DMS153 (cell line): ENCODE measurements at regions not wholly inside any gene's neighbourhood (a gene's known extent, or its start where the extent isn't known, plus 50 kb on each side); places are given as distances from the start of the nearest gene placed in this dataset.

Source experiments
- DNase-seq: peaks from one replicate; lab custom pipeline; 2025; lab: John Stamatoyannopoulos, UW

DNA sequence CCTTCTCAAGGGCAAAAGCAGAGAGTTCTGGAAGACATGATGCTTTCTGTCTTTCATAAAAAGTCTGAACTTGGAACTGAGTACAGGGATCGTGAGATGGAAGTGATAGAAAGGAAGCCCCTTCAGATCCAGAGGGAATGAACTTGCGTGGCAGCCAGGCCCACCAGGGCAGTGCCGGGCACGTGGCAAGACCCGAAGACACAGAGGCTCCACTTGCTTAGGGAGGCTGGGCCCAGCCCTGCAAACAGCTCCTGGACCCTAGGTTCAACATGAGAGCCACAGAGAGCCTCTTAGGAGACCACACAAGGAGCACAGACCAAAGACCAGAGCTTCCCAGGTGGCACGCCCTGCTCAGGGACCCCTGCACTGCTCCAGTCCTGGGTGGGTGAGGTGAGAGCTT is 155.4 kb upstream of the SMIM21 start:
- no peak for DNase-seq

DNA sequence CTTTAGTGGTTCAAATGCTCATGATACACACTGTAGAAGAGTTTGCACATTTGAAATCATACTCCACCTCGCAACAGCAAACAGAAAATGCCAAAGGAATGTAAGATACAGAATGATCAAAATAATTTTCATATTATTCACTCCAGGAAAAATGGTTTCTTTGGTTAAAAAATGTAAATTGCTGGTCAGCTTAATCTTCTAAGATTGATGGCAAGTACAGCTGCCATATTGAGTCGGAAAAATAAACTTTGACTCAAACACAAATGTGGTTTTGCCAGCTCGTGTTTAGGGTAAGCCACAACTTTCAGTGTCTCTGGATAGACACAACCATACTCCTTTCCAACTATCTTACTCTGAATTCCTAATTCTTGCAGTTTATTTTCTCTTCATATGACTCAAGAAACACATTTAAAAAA is 154.9 kb upstream of the SMIM21 start:
- DNase-seq = no peak

DNA sequence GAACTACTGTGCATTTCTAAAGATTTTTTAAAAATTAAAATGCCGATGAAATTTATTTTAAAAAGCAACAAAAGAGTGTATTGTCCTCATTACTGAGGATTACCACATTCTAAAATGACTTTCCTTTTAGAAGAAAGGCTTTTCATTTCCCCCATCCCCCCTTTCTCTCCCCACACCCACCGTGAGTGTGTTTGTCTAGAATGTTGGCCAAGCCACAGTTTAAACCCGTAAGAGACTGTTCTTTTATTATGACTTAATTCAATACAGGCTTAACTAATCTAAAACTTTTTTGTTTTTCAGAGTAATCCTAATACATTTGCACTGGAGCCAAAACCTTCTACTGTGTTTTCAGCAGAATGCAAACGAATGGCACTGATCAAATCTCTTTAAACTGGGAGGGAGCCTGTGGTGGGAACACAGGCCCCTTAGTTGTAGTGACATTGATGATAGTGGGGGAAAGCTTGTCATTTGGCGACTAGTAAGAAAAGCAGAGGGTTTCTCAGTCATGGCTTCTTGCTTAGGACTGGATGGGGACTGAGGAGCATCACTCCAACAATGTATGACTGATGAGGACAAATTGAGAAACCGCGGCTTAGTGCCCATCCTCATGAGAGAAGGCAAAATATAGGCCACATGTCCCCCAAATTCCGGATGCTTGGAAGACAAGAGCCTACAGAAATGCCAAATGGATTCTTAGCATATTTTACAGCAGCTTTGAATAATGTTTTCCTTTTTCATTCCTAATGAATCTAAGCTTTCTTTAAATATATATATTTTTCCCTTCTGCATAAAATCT is 154.0 kb upstream of the SMIM21 start:
- DNase-seq = no peak

DNA sequence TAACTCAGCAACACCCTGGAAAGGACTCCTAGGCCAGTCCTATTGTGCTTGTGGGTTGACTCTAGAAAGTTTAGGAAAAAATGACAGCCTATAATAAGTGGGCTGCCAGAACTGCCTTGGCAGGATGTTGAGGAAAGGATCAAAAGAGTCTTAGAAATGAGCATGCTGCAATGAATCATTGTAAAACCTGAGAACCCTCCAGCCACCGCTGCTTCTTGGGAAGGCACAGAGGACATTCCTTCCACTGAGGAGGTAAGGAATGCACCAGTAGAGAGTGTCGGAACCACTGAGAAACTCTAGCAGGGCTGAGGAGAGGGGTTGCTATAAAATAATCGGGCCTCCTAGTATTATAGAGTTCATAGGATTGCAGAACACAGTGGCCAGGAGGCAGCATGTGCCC is 146.7 kb upstream of the SMIM21 start:
- no peak for DNase-seq

DNA sequence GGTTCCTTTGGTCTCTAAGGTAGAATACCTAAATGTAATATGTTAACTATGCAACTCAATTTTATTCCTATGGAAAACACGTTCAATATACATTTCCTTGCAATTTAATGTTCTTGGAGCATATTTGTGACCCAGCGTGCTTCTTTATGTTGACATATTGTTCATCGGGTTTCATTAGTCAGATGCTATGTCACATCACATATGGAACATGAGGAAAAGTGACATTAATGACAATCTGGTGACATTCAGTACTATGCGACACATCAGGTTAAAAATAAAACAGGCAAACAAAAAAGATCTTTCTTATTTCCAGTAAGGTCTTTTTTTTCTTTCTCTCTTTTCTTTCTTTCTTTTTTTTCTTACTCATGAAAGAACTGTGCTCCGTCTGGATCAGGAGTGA is 135.6 kb upstream of the SMIM21 start:
- DNase-seq = no peak

DNA sequence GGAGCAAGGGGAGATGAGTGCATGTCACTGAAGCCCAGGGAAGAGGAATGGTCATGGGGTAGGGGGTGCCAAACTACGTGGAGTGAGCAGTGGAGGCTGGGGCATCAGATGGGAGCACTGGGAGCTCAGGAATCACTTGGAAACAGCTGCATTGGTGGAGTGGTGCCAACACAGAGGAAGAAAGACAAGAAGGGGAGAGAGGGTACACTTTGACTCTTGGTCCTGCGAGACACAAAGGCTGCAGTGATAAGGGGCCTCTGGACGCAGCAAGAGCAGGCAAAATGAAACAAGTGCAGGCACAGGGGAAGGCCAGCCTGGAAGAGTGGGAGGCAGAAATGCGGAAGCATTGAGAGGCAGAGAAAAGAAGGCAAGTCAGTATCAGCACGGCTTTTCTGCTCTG is 134.7 kb upstream of the SMIM21 start:
- DNase-seq = no peak

DNA sequence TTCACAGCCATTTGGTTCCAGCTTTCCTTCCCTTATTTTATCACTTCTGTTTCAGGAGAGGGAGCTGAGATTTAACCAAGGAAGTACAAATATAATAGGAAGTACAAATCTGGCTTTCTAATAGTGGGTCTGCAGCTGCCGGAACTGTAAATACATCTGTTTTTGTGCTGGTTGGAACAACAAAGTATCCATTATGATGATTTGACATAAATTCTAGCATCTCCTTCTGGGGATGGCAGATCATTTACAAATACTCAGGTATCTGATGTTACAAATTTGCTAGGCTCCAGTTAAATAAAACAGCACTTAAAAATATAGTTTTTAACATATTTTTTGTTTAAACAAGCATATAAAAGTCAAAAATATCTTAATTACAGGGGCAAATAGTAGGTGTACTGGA is 131.3 kb upstream of the SMIM21 start:
- no peak for DNase-seq

DNA sequence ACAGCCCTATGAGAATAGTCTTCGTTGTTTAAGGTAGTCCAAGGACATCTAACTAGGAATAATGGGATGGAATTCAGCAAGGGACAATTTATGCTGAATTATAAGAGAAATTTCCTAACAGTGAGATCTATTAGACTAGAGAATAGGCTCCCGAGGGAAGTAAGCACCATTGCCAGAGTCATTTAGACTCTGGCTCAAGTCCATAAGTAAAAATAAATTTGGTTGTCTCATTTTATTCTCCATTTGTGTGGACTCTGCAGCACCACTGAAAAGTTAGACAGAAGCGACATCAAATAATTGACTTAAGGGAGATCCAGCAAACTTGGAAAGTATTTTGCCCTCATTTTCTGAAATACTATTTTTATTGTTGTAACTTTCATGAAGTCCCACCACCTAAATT is 129.3 kb upstream of the SMIM21 start:
- DNase-seq = no peak

DNA sequence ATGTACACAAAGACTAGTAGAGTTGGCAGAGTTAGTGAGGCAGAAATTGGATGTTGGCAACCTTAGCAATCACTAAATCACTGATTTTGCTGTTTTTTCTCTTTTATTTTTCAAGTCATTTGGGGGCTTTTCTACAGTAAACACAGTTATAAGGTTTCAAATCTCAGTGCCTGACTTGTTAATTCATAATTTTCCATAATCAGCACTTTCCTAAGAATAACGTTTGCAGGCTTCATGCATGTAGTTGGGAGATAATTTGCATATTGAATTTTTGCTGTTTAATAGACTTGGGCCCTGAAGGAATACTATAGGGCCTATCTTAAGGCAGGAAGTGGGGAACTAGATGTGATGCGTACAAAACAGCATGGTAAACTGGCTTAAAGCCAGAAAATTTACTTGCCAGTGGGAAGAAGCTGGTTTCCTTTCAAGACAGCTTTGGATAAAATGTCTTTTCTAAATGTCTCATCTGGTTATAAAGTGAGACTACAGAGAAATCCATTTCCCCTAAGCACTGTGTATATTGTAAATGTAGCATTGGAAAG is 127.2 kb upstream of the SMIM21 start:
- DNase-seq = no peak

DNA sequence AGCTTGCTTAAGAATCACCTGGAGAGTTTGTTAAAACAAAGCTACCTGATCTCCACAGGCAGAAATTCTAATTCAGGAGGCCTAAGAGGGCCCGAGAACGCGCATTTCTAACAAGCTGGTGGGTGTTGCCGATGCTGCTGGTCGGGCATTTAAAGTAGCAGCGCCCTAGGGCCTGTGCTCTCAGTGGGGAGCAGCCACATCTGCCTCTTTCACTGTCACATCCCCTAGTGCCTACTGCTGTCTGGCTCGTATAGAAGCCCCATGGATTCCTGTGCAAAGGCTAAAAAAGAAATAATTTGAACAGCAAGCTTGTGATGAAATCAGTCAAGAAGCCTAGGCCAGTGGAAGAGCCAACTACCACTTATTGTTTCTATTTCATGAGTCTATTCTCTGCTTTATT is 126.7 kb upstream of the SMIM21 start:
- no peak for DNase-seq

DNA sequence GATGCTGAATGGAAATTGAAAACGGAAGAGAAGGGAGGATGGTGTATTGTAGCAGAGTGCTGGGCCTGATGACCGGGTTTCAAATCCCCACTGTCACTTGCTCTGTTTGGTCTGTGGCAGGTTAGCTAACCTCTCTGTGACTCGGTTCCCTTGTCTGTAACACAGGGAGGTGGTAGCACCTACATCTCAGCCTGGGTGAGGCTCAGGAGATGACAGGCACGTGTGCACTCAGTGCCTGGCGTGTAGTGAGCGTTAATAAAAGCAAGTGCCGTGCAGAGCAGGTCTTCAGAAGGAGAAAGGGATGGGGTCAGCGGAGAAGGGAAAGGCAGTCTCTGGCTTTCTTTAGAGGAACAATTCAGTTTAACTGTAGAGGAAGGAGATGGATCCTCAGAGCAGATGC is 125.5 kb upstream of the SMIM21 start:
- no peak for DNase-seq

DNA sequence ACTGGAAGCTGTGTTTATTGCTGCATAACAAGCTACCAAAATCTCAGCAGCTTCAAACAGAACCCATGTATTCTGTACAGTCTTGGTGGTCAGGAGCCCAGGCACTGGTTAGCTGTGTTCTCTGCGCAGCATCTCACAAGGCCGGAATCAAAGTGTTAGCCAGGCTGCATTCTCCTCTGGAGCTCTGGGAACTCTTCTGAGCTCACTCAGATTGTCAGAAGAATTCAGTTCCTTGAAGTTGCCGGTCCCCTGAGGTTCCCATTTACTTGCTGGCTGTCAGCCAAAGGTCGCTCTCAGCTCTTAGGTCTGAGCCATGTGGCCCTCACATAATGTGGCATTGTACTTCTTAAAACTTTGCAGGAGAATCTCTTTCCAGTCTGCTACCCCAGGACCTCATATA is 123.6 kb upstream of the SMIM21 start:
- DNase-seq = no peak

DNA sequence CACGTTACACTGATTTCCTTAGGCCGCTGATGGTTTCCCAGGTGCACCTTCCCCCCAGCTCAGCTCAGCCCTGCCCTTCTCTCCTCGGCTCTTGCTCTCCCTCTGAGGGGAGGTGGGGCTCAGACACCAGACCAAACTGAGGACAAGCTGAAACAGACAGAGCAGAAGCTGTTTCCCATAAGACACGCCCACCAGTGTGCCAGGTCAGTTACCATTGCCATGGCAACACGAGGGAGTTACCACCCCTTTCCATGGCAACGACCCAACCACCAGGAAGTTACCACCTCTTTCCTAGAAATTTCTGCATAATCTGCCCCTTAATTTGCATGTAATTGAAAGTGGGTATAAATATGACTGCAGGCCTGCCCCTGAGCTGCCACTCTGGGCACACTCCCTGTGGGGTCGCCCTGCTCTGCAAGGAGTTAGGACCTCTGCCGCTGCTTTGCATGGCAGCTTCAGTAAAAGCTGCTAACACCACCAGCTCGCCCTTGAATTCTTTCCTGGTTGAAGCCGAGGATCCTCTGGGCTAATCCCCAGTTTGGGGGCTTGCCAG is 120.9 kb upstream of the SMIM21 start:
- no peak for DNase-seq

DNA sequence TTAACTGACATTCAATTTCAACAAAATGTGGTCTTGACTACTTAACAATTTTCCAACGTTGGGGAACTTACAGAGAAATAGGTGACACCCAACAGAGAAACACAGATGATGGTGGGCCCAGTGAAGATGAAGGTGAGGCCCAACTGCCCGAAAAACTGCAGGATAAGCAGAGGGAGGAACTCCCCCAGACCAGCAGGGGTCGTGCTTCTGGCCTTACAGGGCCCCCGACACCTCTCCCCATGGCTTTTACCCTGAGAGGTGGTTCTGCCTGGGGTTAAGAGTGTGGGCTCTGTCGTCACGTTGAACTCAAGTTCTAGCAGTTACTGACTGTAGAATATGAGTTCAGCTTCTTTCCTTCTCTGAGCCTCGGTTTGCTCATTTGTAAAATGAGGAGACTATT is 119.5 kb upstream of the SMIM21 start:
- no peak for DNase-seq

DNA sequence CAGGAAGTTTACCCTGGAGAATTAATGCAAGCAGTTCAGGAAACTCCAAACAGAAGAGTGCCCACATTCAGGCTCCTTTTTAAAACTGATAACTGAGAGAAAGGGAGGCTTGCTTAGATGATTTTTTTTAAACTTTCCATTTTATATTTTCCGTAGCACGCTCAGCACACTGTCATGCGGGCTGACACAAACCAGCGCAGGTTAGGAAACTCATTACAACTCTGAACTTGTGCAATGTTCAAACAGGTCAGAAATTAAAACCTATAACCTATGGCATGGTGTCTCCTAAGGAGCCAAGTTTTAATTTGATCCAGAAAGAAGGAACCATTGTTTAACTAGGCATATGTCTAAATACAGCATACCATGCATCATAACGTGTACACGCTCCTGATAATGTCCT is 117.7 kb upstream of the SMIM21 start:
- DNase-seq = no peak

DNA sequence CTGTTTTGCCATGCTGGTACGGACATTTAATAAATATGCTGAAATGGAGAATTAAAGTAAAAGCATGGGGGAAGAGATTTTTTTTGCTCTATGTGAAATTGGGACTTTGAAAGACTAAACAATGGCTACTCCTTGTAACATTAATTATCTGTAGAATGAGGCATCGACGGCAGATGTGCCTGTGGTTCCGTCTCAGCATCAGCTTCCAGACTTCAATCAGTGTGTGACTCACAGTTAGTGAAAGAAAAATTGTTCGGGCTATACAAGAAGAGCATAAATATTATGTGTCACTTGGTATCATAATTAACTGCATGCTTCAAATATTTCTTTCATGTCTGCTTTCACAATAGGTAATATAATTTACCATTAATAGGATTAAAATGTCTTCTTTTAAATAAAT is 117.0 kb upstream of the SMIM21 start:
- no peak for DNase-seq

DNA sequence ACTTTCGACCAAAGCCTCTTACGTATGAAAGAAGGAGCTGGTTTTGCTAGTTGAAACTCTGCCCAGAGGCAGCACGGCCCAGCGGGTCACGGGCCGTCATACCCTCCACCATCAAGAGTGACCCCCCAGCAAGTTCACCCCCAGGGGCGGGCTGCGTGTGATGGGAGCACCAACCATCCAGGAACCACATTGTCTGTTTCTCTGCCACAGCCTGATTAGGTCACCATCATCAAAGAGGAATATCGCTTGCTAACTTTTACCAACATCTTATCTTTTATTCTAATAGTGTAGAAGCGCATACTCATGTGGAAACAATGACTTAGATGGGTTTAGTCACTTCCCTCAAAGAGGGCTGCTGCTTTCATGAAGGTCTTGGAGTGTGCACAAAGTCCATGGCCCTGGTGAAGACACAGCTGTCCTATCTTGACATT is 116.6 kb upstream of the SMIM21 start:
- DNase-seq = no peak

DNA sequence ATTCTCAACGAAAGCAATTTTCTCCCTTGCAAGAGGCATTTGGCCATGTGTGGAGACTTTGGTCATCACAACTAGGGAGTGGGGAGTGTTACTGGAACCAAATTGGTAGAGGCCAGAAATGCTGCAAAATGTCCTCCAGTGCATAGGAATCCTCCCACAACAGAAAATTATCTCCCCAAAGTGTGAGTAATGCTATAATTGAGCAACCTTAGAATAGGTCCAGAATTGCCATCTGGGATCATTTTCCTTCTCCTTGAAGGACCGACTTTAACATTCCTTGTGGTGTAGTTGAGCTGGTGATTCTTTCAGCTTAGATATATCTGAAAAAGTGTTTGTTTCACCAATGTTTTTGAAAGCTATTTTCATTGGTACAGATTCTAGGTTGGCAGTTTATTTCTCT is 111.2 kb upstream of the SMIM21 start:
- DNase-seq = no peak

DNA sequence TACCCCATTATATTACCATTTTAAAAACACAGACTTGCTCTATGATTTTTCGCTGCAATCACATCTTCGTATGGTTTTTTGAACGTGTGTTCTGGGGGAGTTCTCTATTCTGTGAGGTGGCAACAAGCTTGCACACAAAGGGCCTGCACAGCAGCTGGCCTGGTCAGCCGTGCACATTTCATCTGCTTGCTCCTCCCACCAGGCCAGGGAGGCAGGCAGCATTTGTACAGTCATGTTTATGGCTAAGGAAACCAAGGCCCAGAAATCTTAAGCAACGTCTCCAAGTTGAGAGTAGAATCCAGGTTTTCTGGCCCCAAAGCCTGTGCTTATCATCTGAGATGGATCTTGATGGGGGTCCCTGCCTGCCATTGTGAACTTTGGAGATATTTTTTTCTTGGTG is 106.4 kb upstream of the SMIM21 start:
- DNase-seq = no peak

DNA sequence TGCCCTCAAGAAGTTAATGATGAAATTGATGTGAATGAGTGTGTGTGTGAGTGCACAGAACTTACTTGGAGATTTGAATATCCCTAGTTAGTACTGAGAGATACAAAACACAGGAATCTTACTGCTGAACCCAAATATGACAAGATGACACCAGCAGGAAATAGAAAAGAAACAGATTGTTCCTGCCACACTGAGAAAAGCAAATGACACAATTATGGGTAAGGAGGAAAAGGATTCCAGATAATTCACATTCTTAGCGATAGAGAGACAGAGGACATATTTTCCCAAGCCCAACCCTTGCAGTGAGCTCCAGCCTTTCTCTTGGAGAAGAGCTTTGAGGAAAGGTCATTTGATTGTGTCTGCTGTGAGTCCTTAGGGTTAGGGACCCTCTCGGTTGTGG is 105.7 kb upstream of the SMIM21 start:
- no peak for DNase-seq

DNA sequence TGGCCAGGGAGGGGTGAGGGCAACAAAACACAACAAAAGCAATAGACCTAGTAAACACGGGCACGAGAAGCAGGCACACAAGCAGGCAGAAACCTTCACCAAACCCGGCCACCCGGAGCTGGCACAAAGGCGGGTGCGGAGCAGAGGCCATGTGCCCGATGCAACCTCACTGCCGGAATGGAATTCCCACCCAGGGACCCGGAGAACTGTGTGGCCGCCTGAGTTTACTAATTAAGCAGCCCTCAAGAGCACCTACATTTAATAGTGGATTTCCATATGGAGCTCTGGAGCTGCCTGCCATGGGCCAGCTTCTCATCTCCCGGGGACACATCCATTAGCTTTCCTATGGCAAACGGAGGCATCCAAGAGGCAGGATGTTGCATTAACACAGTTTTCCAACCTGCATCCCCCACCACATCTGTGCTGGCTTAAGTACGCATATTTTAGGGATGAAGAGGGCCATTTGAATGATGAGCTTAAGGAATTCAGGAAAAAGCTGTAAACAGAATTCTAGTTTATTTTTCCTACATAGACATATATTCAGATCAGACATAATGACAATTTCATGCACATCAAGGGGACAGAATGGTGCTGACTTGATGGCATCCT is 104.5 kb upstream of the SMIM21 start:
- no peak for DNase-seq

DNA sequence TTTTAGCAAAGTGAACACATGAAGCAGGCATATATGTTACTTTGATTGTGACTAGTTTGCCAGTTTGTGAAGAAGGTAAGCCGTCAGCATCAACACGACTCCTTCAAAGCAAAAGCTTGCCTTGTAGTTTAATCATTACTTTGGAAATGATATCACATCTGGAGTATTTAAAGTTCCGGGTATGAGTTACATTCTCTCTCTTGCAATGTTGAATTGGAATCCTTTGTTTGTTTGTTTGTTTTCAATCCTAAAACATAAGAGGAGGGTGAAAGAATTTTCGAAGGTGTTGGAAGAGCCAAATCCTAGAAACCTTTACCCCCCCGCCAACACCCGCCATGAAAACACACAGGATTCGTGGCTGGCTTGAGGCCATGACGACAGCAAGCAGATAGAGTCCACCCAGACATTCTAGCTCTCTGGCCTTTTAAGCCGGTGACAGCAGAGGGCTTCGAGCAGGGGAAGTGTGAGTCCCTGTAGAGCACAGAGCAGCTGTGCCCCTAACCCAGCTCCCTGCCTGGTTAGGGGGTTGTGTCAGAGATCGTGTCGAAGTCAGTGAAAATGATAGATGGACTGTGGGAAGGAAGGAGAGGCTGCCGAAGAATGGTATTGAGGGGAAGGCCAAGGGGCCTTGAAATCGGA is 103.8 kb upstream of the SMIM21 start:
- DNase-seq = no peak
